Vagina (tissue), 2 donors: ENCODE measurements at regions not wholly inside any gene's neighbourhood (a gene's known extent, or its start where the extent isn't known, plus 50 kb on each side); places are given as distances from the start of the nearest gene placed in this dataset.

Source experiments
- DNase-seq, 2 donors: peaks; one replicate each; pipeline ENCODE4 v3.0.0-alpha.2; 2017; ENCODE audit errors: extremely low spot score in 2 of 2
- H3K27ac ChIP-seq: fragments of 200-600 bp; sonication (generic); one replicate; pipeline ENCODE4 v1.5.1; 2019
- H3K27me3 ChIP-seq: fragments of 200-600 bp; sonication (generic); one replicate; pipeline ENCODE4 v1.5.1; 2019
- H3K36me3 ChIP-seq, 2 donors: fragments of 200-600 bp; sonication (generic); one replicate each; pipeline ENCODE4 v1.5.1; 2017 to 2019
- H3K4me1 ChIP-seq: fragments of 200-600 bp; sonication (generic); one replicate; pipeline ENCODE4 v1.5.1; 2019
- H3K4me3 ChIP-seq, 2 donors: fragments of 200-600 bp; sonication (generic); 1 replicate in 1 of 2; 2 replicates in 1 of 2; pipeline ENCODE4 v1.5.1; 2016 to 2019
- H3K9me3 ChIP-seq: fragments of 200-600 bp; sonication (generic); one replicate; pipeline ENCODE4 v1.5.1; 2019
- CTCF ChIP-seq, 3 experiments: fragments of 450-650 bp in 2 of 3; fragments of 200-600 bp in 1 of 3; sonication (generic) in 1 of 3; IDR thresholded peaks; one replicate each; pipeline ENCODE4 v1.5.1; 2017 to 2019; ENCODE audit warnings: antibody characterized with exemption in 3 of 3, mild to moderate bottlenecking in 2 of 3, moderate library complexity in 2 of 3
- POLR2A ChIP-seq, 2 donors: fragments of 450-650 bp; IDR thresholded peaks; one replicate each; pipeline ENCODE4 v1.6.1; 2017; ENCODE audit warnings: antibody characterized with exemption in 2 of 2, mild to moderate bottlenecking in 2 of 2, moderate library complexity in 2 of 2
- POLR2AphosphoS5 ChIP-seq, 2 donors: sonication (generic); formaldehyde crosslinking; IDR thresholded peaks; one replicate each; pipeline ENCODE4 v1.9.0; 2017; ENCODE audit warnings: antibody characterized with exemption in 2 of 2, mild to moderate bottlenecking in 2 of 2, low read depth in 1 of 2; ENCODE audit not compliant: insufficient read depth in 1 of 2
- intact Hi-C: fragments of 100-400 bp; cut with DNase I; formaldehyde crosslinking; loops from one replicate; pipeline ENCODE4 v1.15.1; 2023

- Histone ChIP-seq H3K9me3 (no peaks in the 10 kb centered on the region), H3K27ac (no peak overlapping the region), H3K36me3 (no peaks in the 10 kb centered on the region), H3K27me3 (no peaks in the 10 kb centered on the region), H3K4me3 (no peak overlapping the region), H3K4me1 (no peaks in the 10 kb centered on the region)
- DNase-seq, result no peak
- TF ChIP-seq POLR2AphosphoS5 (IDR thresholded peaks at IDR 0.05; ENCODE audit: insufficient read depth in 1 of 2, low read depth in 1 of 2), result no peak
- no peak for TF ChIP-seq POLR2A (IDR thresholded peaks at IDR 0.05)
- TF ChIP-seq CTCF (IDR thresholded peaks at IDR 0.05), result no peak
- intact Hi-C loops, result no loop called here
These were observed 538.2 kb downstream of the GLUD2 start for GRCh38 chrX:121585626-121586025.

GRCh38 chrX:121592884-121593283 lies 545.5 kb downstream of the GLUD2 start:
- H3K27me3 ChIP-seq, result no peaks in the 10 kb centered on the region
- H3K36me3 ChIP-seq, result no peaks in the 10 kb centered on the region
- H3K27ac ChIP-seq, result no peak overlapping the region
- no peak for TF ChIP-seq POLR2AphosphoS5 (IDR thresholded peaks at IDR 0.05; ENCODE audit: insufficient read depth in 1 of 2, low read depth in 1 of 2)
- TF ChIP-seq CTCF (IDR thresholded peaks at IDR 0.05), result no peak
- TF ChIP-seq POLR2A (IDR thresholded peaks at IDR 0.05), result no peak
- no peak for DNase-seq
- H3K4me1 ChIP-seq, result no peaks in the 10 kb centered on the region
- no peaks in the 10 kb centered on the region for H3K9me3 ChIP-seq
- intact Hi-C loops, result no loop called here
- H3K4me3 ChIP-seq, result no peak overlapping the region

GRCh38 chrX:121598356-121598755 lies 550.9 kb downstream of the GLUD2 start:
- Histone ChIP-seq H3K36me3 (no peaks in the 10 kb centered on the region), H3K27me3 (no peaks in the 10 kb centered on the region), H3K4me3 (no peak overlapping the region), H3K27ac (no peak overlapping the region), H3K9me3 (no peaks in the 10 kb centered on the region), H3K4me1 (no peaks in the 10 kb centered on the region)
- intact Hi-C loops, result no loop called here
- TF ChIP-seq POLR2A (IDR thresholded peaks at IDR 0.05) (no peak), POLR2AphosphoS5 (IDR thresholded peaks at IDR 0.05; ENCODE audit: insufficient read depth in 1 of 2, low read depth in 1 of 2) (no peak), CTCF (IDR thresholded peaks at IDR 0.05) (no peak)
- DNase-seq, result no peak

GRCh38 chrX:121635141-121635540 lies 587.7 kb downstream of the GLUD2 start:
- no peak for DNase-seq
- intact Hi-C loops, result no loop called here
- TF ChIP-seq POLR2AphosphoS5 (IDR thresholded peaks at IDR 0.05; ENCODE audit: insufficient read depth in 1 of 2, low read depth in 1 of 2), result no peak

GRCh38 chrX:121639781-121640180 lies 592.4 kb downstream of the GLUD2 start:
- H3K27me3 ChIP-seq, result no peaks in the 10 kb centered on the region
- no peak overlapping the region for H3K27ac ChIP-seq
- H3K36me3 ChIP-seq, result no peaks in the 10 kb centered on the region
- intact Hi-C loops, result no loop called here
- H3K4me1 ChIP-seq, result no peaks in the 10 kb centered on the region
- no peak overlapping the region for H3K4me3 ChIP-seq
- DNase-seq, result no peak
- TF ChIP-seq POLR2A (IDR thresholded peaks at IDR 0.05) (no peak), POLR2AphosphoS5 (IDR thresholded peaks at IDR 0.05; ENCODE audit: insufficient read depth in 1 of 2, low read depth in 1 of 2) (no peak), CTCF (IDR thresholded peaks at IDR 0.05) (no peak)
- no peaks in the 10 kb centered on the region for H3K9me3 ChIP-seq

More at GRCh38 chrX:121635141-121635540, 587.7 kb downstream of the GLUD2 start:
- H3K27ac ChIP-seq, result no peak overlapping the region
- H3K36me3 ChIP-seq, result no peaks in the 10 kb centered on the region
- no peaks in the 10 kb centered on the region for H3K27me3 ChIP-seq
- H3K9me3 ChIP-seq, result no peaks in the 10 kb centered on the region
- H3K4me3 ChIP-seq, result no peak overlapping the region
- H3K4me1 ChIP-seq, result no peaks in the 10 kb centered on the region

- no peaks in the 10 kb centered on the region for H3K9me3 ChIP-seq
- no peaks in the 10 kb centered on the region for H3K4me1 ChIP-seq
- intact Hi-C loops, result no loop called here
- no peaks in the 10 kb centered on the region for H3K36me3 ChIP-seq
- H3K27me3 ChIP-seq, result no peaks in the 10 kb centered on the region
- H3K27ac ChIP-seq, result no peak overlapping the region
- no peak for TF ChIP-seq CTCF (IDR thresholded peaks at IDR 0.05)
- no peak for TF ChIP-seq POLR2A (IDR thresholded peaks at IDR 0.05)
- no peak for TF ChIP-seq POLR2AphosphoS5 (IDR thresholded peaks at IDR 0.05; ENCODE audit: insufficient read depth in 1 of 2, low read depth in 1 of 2)
- H3K4me3 ChIP-seq, result no peak overlapping the region
- no peak for DNase-seq
These were observed 594.1 kb downstream of the GLUD2 start for GRCh38 chrX:121641560-121641959.
